ENCODE measurements at regions not wholly inside any gene's neighbourhood (a gene's known extent, or its start where the extent isn't known, plus 50 kb on each side); places are given as distances from the start of the nearest gene placed in this dataset.
"Not testable (repeated sequence)": the region's sequence is repeated elsewhere in the genome, so short reads cannot be mapped to it uniquely, and the experiment has no call there.

DNA sequence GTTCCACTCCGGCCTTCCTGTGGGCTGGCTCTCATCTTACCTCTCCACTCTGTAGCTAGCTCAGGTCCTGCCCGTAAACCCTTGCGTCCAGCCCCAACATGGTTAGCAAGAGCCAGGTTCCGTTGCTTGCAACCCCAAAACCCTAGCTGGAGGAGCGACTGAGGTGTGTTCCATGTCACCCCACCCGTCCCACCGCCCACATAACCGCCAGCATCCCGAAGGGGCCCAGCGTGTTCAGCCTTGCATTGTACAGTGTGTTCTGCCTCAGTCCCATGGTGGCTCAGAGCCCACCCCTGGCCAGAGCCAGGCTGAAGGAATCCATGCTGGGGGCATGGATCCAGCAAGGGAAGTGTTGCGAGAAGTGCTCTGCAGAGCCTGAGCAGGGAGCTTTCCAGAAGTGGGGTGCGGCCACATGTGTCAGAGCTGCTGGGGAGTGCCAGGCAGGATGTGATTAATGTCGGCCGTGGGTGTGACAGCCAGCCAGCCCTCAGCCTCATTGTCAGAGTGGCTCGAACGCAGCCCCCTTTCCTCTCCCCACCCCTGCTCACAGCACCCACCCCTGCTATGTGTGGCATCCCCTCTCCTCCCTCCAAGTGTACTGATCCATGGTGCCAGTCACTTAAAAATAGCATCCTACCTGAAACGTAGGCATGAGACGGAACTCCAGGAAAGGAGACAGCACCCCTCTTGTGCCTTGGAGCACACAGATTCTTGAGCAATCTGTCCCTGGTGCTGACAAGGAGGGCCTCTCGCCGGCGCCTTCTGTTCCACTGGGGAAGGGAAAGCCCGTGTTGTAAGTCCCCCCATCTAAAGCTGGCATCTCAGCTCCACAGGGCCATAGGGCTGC, 158.9 kb downstream of the OR4M2 start:
- H3K36me3 ChIP-seq (ENCODE audit: control insufficient read depth in 2 of 2, extremely low read depth in 1 of 2, insufficient read depth in 2 of 2, low read length in 2 of 2); H3K4me3 ChIP-seq (ENCODE audit: control insufficient read depth in 2 of 3, extremely low read depth in 1 of 3, insufficient read depth in 2 of 3, low read depth in 1 of 3, low read length in 3 of 3); H3K9ac ChIP-seq (ENCODE audit: control insufficient read depth, extremely low read depth, insufficient read depth, low read length); H2AFZ ChIP-seq (ENCODE audit: control insufficient read depth, low read length); H3K27ac ChIP-seq (ENCODE audit: control insufficient read depth, insufficient read depth, low read length); H3K4me2 ChIP-seq (ENCODE audit: control insufficient read depth, extremely low read depth, insufficient read depth, low read depth, low read length); H3K4me1 ChIP-seq (ENCODE audit: control insufficient read depth, extremely low read depth, insufficient read depth, low read length); dilution Hi-C loops (cut with MboI; ENCODE audit: extremely low pct_ligation_motif_present, low sequenced_read_pairs); H3K9me1 ChIP-seq (ENCODE audit: control insufficient read depth, extremely low read depth, insufficient read depth, low read length); H3K79me2 ChIP-seq (ENCODE audit: control insufficient read depth, insufficient read depth, low read length); H4K20me1 ChIP-seq (ENCODE audit: control insufficient read depth, extremely low read depth, insufficient read depth, low read length); H3K27me3 ChIP-seq (ENCODE audit: control insufficient read depth, extremely low read depth, insufficient read depth, low read length); DNase-seq (ENCODE audit: low read depth, low spot score): not testable (repeated sequence)
- peak; percentile 72 for FAIRE-seq
- peaks cover 51% of the 10 kb centered on the region for H3K9me3 ChIP-seq (ENCODE audit: control insufficient read depth, low read depth, low read length)

DNA sequence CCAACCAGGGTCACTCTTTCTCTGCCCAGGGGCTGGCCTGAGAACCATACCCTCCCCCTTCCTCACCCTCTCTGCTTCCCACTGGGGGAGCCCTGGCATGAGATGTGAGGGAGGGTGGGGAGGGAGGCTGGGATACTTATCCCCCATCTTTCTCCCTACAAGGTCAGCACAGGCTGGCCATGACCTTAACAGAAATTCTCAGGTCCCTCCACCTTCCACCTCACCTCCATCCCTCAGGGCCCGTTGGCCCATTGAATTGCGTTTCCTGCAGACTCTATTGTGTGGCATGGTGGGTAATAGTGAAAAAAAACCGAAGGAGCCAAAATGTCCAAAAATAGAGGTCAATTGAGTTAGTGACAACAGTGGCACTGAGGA, 159.5 kb downstream of the OR4M2 start:
- dilution Hi-C loops (cut with MboI; ENCODE audit: extremely low pct_ligation_motif_present, low sequenced_read_pairs): no loop called here

More for the DNA sequence above, 159.5 kb downstream of the OR4M2 start:
- H3K9ac ChIP-seq (ENCODE audit: control insufficient read depth, extremely low read depth, insufficient read depth, low read length): no peak overlapping the region
- FAIRE-seq (no peak), DNase-seq (ENCODE audit: low read depth, low spot score) (no peak)
- no peaks in the 10 kb centered on the region for H3K36me3 ChIP-seq (ENCODE audit: control insufficient read depth in 2 of 2, extremely low read depth in 1 of 2, insufficient read depth in 2 of 2, low read length in 2 of 2)
- H3K9me1 ChIP-seq (ENCODE audit: control insufficient read depth, extremely low read depth, insufficient read depth, low read length): no peaks in the 10 kb centered on the region
- H3K4me2 ChIP-seq (ENCODE audit: control insufficient read depth, extremely low read depth, insufficient read depth, low read depth, low read length): no peak overlapping the region
- no peak overlapping the region for H3K27ac ChIP-seq (ENCODE audit: control insufficient read depth, insufficient read depth, low read length)
- no peaks in the 10 kb centered on the region for H3K27me3 ChIP-seq (ENCODE audit: control insufficient read depth, extremely low read depth, insufficient read depth, low read length)
- peaks cover 48% of the 10 kb centered on the region for H3K9me3 ChIP-seq (ENCODE audit: control insufficient read depth, low read depth, low read length)
- H3K4me3 ChIP-seq (ENCODE audit: control insufficient read depth in 2 of 3, extremely low read depth in 1 of 3, insufficient read depth in 2 of 3, low read depth in 1 of 3, low read length in 3 of 3): no peak overlapping the region
- TF ChIP-seq, protein P1, sequence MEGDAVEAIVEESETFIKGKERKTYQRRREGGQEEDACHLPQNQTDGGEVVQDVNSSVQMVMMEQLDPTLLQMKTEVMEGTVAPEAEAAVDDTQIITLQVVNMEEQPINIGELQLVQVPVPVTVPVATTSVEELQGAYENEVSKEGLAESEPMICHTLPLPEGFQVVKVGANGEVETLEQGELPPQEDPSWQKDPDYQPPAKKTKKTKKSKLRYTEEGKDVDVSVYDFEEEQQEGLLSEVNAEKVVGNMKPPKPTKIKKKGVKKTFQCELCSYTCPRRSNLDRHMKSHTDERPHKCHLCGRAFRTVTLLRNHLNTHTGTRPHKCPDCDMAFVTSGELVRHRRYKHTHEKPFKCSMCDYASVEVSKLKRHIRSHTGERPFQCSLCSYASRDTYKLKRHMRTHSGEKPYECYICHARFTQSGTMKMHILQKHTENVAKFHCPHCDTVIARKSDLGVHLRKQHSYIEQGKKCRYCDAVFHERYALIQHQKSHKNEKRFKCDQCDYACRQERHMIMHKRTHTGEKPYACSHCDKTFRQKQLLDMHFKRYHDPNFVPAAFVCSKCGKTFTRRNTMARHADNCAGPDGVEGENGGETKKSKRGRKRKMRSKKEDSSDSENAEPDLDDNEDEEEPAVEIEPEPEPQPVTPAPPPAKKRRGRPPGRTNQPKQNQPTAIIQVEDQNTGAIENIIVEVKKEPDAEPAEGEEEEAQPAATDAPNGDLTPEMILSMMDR (optimal IDR thresholded peaks at IDR 0.05 in 1 of 3, IDR thresholded peaks at IDR 0.05 in 1 of 3, conservative IDR thresholded peaks at IDR 0.05 in 1 of 3; ENCODE audit: extremely low read depth in 1 of 3, insufficient read depth in 2 of 3, low read length in 3 of 3): no peak
- no peak for TF ChIP-seq EZH2 (IDR thresholded peaks at IDR 0.05; ENCODE audit: low read length)
- no peaks in the 10 kb centered on the region for H3K4me1 ChIP-seq (ENCODE audit: control insufficient read depth, extremely low read depth, insufficient read depth, low read length)
- no peaks in the 10 kb centered on the region for H3K79me2 ChIP-seq (ENCODE audit: control insufficient read depth, insufficient read depth, low read length)
- no peak overlapping the region for H2AFZ ChIP-seq (ENCODE audit: control insufficient read depth, low read length)
- no peaks in the 10 kb centered on the region for H4K20me1 ChIP-seq (ENCODE audit: control insufficient read depth, extremely low read depth, insufficient read depth, low read length)
